Left kidney (tissue), 1 donor: ENCODE measurements at regions not wholly inside any gene's neighbourhood (a gene's known extent, or its start where the extent isn't known, plus 50 kb on each side); places are given as distances from the start of the nearest gene placed in this dataset.
"Not testable (repeated sequence)": the region's sequence is repeated elsewhere in the genome, so short reads cannot be mapped to it uniquely, and the experiment has no call there.

Source experiments
- DNase-seq: peaks from one replicate; pipeline ENCODE4 v3.0.0-alpha.2; 2013

DNA sequence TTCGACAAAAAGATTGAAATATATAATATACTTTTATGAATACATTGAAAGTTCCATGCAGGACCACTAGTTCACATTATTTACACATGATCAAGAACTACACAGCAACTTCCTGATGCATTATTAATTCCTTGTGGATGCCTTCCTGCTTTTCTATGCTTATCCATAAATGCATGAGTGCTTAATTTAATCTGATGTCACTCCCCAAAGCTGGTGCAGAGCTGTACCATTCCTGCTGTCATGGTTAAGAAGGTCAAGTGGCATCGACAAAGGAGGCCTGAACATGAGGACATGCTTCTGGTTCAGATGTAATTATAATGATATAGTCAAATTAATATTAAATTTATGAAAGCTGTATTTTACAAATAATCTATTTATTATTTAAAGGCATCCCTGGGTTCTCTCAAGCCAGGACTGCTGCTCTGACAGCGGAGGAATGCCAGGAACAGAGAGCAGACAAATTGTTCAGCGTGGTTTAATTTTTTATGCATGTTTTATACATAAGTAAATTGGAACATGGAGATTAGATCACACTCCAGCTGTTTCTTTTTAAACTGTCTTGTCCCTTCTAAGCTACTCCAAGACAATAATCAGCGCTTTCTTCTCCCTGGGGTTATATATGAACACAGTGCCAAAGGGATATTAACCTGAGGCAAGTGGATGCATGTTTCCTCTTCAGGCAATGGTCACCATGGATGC lies 307.3 kb upstream of the CNTNAP5 start:
- no peak for DNase-seq

DNA sequence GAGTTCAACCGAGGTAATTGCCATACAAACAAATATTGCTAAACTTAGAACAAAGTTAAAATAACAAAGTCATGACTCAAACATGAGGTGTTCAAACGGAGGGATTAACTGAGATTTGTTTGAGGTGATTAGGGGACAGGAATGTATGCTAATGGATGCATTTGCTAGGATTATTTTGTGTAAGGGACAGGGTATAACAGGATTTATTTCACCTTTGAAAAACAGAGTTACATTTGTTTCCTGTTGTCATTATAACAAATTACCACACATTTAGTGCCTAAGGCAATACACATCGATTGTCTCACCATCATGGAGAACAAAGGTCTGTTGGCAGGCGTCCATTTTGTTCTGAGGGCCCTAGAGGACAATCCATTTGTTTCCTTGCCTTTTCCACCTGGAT lies 304.3 kb upstream of the CNTNAP5 start:
- no peak for DNase-seq

DNA sequence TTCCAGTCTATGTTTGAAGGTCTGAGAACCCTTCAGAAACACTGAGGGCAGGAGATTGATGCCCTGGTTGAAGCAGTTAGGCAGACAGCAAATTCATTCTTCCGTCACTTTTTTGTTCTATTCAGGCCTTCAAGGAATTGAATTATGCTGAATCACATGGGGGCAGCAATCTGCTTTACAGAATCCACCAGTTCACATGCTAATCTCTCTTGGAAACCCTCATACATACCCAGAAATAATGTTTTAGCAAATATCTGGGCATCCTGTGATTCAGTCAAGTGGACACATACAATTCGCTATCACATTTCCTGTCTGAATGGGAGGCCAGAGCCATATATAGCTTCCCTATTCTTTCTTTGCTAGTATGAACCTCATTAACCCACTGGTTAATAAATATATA lies 301.4 kb upstream of the CNTNAP5 start:
- no peak for DNase-seq

DNA sequence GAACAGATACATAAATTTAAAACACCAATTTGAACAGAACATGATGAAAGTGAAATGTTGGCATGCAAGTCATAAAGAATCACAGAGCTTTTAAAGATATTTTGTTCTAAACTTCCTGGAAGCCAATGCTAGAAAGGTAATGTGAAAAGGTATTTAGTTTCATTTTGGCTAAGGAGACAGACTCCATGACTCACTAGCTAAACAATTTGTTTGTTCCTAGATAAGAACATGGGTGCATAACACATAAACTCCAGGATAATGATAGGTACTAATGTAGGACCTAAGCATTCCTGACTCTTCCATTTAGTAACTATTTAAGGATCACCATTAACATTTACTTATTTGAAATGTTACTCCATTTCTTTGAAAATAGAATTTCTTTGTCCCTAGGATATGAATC lies 292.5 kb upstream of the CNTNAP5 start:
- no peak for DNase-seq

DNA sequence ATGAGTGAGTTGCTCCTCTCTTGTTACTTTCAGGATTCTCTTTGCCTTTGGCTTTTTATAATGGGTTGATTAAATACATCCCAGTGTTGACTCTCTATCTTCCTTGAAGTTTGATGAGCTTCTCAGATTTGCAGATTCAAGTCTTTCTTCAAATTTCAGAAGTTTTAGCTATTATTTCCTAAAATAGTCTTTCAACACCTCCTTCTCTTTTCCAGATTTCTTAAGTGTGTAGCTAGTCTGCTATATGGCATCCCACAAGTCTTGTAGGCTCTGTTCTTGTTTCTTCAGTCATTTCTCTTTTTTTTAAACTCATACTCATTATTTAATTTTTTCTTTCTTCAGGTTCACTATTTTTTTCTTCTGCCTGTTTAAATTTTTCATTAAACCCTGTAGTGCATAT lies 287.7 kb upstream of the CNTNAP5 start:
- DNase-seq: no peak

DNA sequence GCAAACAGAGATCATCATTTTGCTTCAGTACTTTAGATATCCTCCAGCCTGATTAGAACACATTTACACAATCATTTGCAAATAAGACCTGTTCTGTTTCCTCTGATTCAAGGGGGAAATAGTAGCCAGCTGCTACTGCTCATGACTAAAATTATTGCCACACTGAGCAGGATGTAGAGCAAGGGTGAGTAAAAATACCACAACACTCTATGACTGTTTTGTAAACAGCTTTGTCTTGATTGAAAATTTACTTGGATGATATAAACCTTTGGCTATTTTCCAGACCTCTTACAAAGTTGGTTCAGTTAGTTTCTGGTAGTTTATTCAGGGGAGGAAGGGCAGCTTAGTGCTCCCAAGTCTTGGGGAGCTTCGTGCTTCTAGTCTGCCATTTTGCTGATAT lies 286.4 kb upstream of the CNTNAP5 start:
- no peak for DNase-seq

DNA sequence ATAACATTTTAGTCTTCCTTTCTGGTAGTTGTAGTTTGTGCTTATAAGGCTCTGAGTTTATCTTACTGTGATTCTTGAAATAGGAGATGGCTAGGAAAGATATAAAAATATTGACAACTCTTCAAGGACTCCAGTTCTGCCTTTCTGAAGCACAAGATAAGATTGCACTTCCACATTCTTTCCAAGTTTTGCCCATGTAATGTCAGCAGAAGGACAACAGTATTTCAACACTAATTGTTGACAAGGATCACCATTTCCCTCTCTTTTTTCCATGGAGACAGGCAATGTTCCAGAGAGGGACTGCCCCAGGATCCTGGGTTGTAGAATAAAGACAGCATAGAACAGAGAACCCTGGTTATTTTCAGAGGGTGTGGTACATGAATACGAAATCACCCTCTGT lies 279.1 kb upstream of the CNTNAP5 start:
- DNase-seq: no peak

DNA sequence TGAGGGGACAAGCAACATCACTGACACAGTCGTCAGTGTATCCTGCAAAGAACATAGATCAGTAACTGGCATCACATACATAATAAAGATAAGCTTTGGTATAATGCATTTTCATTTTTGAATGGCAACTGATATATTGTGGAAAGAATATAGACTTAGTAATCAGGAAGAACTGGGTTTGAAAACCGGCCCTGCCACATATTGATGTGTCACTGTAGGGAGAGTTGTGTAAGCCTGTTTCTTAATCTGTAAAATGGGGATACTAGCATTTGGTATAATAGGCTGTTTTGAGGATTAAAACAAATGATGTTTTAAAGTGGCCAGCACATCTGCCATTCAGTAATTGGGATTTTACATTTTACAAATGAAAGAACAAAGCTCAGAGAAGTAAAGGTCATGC lies 277.8 kb upstream of the CNTNAP5 start:
- no peak for DNase-seq

DNA sequence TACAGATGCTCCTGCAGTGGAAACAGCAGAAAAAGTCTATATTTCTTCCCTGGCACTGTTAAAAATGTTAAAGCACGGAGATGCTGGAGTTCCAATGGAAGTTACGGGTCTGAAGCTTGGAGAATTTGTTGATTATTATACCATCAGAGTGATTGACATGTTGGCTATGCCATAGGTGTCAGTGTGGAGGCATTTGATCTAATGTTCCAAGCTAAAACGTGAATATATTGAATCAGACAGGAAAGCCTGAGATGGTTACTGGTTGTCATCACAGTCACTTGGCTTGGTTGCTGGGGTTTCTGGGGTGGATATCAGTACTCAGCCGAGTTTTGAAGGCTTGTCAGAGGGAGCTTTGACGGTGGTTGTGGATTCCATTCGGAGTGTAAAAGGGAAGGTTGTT lies 262.9 kb upstream of the CNTNAP5 start:
- no peak for DNase-seq

DNA sequence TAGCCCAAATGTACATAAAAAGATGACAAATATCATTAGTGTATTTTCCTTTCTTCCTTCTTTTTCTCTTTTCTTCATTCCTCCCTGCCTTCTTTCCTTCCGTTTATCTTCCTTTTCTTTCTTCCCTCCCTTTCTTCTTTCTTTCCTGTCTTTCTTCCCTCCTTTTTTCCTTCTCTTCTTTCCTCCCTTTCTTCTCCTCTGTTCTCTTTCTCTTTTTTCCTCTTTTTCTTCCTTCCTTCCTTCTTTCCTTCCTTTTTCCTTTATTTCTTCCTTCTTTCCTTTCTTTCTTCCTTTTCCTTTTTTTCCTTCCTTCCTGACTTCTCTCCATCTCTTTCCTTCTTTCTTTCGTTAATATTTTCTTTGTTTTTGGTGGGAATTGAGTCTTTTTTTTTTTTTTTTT lies 256.9 kb upstream of the CNTNAP5 start:
- no peak for DNase-seq

DNA sequence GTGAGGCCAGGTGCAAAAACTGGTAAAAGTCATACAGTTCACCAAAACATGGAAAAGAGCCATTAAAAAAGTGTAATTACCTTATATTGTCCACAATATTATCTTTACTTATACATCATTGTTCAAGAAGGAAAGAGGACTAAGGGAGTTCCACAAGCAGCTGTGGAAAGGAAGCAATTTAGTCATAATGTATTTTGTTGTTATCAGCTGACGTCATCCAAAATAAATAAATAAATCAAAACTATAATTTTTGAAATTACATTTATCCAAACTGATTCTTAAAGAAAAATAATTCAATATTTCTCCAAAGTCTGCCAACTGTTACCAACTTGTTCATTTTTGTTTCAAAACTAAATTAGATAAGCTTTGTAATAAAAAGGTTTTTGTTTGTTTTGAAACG lies 256.1 kb upstream of the CNTNAP5 start:
- no peak for DNase-seq

DNA sequence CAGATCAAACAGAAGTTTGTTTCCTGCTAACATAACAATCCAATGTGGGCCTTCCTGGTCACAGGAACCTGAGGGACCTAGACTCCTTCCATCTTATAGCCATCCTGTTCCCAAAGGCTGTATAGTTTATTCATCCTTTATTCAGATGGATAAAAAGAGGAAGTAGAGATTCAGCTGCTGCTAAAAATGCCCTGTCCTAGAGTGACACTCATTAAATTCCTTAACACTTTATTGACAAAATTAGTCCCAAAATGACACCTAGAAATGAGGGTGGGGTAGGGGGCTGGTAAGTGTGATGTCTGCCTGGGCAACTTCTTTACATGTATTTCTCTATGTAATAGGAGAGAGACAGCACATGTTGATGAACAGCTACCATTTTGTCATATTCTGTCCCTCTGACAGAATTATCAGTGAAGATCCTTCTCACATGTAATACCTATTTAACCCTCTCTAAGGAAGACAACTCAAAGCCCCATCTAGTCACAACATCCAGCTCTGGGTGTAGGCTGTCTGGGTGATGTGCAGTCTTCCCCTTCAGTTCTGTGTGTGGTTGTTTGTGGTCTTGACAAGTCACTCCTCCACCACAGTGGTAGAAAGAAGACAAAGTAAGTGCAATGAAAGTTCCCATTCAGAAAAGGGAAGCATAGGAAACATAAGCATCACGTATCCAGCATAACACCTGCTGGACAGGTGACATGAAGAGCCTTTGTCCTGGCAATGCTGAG lies 253.9 kb upstream of the CNTNAP5 start:
- DNase-seq: no peak

DNA sequence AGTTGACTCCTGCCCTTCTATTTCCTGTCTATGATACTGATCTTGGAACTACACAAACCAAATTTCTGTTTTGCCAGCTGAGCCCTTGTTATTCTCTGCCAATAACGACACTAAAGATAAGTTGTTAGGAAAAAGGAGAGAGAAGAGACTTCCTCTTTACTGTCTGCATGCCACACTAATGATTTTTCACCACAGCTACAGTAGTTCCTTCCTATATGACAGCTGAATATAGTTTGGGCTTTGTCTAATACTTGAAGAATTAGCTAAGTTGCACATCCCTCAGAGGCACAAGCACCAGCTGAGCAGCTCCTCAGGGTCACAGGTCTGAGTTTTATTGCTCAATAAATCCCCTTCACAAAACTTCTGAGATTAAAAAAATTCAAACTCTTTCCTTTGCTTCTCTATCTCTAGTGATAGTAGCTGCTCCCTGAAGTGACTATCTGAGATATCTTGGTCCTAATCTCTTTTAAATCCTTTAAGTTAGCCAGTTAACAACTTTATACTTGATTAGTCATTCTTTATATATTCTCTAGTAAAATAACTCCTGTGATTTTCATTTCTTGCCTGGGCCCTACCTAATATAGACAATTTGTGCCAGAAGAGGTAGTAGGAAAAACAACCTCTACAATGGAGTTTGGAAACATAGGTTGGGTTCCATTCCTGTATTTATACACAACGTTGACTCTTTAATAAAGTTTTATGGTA lies 253.0 kb upstream of the CNTNAP5 start:
- no peak for DNase-seq

DNA sequence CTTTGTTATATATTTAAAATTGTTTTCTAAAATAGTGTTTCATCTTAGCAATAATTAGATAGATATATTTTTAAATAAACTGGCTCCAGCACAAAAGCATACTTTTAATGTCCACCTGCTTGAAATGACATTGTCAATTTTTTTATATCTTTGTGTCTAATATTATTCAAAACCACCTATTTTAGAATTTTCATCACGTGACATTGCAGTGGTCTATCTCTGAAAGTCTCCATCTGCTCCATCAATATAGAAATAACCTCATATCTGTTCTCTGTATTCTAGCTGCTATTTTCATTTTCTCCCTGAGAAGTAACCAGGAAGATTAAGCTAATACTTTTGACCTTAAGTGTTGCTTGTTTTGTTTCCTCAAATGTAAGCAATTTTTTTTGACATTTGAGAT lies 248.0 kb upstream of the CNTNAP5 start:
- no peak for DNase-seq

DNA sequence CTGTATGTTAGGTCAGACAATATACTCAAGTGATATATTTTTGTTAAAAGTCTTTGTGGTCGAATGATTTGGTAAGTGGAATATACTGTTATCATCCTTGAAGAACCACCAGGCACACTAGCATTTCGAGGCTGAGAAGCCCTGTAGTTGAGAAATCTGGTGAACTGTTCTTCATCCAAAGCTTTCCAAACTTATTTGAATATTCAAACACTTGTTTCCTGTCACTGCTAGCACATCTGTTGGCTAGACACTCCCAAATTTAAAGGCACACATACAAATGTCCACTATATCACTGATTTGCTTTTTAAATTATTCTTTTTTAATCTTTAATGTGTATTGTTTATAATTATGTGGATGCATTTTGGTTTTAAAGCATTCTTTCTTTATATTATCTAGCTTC lies 241.9 kb upstream of the CNTNAP5 start:
- no peak for DNase-seq

DNA sequence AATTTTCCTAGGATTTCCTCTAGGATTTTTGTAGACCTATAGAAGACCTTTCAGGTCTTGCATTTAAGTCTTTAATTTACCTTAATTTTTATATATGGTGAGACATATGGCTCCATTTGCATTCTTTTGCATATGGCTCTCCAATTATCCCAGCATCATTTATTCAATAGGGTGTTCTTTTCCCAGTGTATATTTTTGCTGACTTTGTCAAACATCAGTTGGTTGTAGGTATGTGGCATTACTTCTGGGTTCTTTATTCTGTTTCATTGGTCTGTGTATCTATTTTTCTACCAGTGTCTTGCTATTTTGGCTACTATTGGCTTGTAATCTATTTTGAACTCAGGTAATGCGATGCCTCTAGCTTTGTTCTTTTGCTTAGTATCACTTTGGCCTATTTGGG lies 239.8 kb upstream of the CNTNAP5 start:
- DNase-seq: no peak

DNA sequence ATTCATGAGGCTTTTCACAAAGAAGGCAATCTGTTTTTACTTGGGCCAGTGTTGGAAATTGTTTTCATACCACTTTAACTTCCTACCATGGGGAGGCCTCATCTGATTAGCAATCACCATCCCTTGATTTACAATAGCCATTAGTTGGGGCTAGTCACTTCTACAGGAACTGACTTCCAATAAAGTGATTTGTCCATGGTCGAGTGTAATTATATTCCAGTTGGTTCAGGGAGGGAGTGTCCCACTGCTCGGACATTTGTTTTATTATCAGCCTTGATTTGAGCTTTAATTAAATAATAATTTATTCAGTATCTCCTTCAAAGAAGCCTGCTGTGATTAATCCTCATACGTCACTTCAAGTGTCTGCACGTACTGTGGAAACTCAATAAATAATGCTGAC lies 233.9 kb upstream of the CNTNAP5 start:
- DNase-seq: no peak

DNA sequence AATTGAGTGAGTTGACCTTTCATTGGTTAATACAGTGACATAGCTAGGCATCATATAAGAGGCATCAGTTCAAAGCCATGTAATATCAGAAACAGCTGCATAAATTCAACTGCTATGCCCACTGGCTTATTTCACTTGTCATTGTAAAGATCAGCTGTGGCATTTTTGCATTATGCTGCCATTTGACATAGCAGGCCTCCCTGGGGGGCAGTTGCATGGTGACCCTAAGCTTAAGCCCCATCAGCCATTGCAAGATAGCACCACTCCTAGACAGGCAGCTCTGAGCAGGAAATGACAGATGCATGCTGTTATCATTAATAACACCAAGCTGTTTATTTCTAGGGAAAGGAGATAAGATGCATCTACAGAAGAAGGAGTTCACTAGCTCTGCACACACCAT lies 233.4 kb upstream of the CNTNAP5 start:
- no peak for DNase-seq

DNA sequence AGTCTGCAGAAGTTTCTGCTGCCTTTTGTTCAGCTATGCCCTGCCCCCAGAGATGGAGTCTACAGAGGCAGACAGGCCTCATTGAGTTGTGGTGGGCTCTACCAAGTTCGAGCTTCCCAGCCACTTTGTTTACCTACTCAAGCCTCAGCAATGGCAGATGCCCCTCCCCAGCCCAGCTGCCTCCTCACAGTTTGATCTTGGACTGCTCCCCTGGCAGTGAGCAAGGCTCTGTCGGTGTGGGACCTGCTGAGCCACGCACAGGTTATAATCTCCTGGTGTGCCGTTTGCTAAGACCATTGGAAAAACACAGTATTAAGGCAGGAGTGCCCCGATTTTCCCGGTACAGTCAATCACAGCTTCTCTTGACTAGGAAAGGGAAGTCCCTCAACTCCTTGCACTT lies 221.0 kb upstream of the CNTNAP5 start:
- not testable (repeated sequence) for DNase-seq

DNA sequence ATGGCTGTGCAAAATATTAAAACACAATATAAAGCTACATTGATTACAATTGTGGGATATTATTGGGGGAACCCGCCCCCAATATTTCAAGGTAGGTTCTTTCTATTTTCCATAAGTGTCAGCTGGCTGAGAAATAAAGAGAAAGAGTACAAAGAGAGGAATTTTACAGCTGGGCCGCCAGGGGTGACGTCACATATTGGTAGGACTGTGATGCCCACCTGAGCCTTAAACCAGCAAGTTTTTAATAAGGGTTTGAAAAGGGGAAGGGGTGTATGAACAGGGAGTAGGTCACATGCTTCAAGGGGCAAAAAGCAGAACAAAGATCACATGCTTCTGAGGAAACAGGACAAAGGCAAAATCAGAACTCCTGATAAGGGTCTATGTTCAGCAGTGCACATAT lies 219.3 kb upstream of the CNTNAP5 start:
- not testable (repeated sequence) for DNase-seq

DNA sequence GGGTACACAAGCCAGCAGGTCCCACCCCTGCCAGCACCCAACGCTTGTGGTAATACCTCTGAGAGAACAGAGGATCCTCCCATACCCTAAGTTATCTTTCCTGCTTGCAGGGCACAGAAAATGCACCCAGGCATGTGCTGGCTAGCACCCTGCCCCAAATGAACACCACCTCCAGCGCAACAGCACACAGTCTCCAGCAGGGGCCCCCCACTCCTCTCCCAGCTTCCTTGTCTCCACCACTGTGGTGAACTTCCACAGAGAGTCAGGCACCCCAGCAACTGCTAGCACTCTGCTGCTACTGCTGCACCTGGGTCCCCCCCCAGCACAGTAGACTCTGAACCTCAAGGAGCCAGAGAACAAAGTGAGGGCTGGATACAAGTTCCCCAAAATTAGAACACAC lies 216.8 kb upstream of the CNTNAP5 start:
- DNase-seq: no peak

DNA sequence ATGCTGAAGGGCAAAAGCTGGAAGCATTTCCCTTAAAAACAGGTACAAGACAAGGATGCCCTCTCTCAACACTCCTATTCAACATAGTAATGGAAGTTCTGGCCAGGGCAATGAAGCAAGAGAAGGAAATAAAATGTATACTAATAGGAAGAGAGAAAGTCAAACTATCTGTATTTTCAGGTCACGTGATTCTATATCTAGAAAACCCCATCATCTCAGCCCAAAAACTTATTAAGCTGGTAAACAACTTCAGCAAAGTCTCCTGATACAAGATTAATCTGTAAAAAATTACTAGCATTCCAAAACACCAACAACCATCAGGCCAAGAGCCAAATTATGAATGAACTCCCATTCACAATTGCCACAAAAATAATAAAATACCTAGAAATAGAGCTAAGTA lies 213.2 kb upstream of the CNTNAP5 start:
- no peak for DNase-seq

DNA sequence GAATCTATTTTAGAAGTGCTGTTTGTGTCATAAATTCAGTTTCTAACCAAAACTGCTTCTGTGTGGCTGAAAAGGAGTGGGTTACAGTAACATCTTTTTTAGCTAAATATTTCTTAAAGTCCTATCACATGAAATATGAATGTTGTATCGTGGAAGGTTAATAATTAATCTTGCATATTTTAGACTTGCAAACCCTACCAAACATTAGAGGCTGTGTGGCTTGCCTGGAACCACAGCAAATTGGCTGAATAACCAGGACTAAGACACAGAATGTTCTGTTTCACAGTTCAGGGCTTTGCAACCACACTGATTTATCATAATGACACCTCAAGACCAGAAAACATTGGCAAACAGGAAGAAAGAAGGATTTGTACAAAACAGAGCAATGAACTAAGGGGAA lies 208.9 kb upstream of the CNTNAP5 start:
- no peak for DNase-seq

DNA sequence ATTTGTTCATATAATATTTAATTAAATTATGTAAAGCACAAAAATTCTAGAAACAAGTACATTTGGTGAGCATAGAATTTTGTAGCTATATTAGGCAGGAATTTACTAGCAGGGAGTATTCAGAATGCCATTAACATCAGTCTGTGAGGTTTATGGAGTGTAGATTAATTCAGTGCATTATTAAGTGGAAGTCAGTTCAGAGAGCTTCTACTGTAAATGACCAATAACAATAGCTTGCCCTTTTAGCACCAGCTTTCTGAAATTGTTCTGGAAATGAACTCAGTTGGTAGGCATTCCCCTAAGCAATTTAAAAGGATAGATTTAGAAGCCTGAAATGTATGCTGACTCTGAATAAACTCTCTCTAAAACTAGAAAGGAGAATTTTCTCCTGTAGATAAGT lies 208.2 kb upstream of the CNTNAP5 start:
- no peak for DNase-seq
